GM12878 (cell line): ENCODE measurements at regions not wholly inside any gene's neighbourhood (a gene's known extent, or its start where the extent isn't known, plus 50 kb on each side); places are given as distances from the start of the nearest gene placed in this dataset.
"Not testable (repeated sequence)": the region's sequence is repeated elsewhere in the genome, so short reads cannot be mapped to it uniquely, and the experiment has no call there.

Experiments used
- ATAC-seq: fragments of 200-7000 bp; cut with Tn5 transposase; 3 replicates; pipeline ENCODE4 v1.9.1; 2020; ENCODE audit warnings: mild to moderate bottlenecking, moderate library complexity
- BruUV-seq: library from RNA; stranded (reverse); fragments of 400-500 nt; replicated peaks from 2 replicates; lab custom pipeline; 2021; lab: Mats Ljungman, UMichigan
- CTCF ChIA-PET: fragments of 300-600 bp; sonication (Branson Sonifier 250); formaldehyde crosslinking; extraction: SDS; loops from one replicate; lab custom pipeline; 2021; ENCODE audit warnings: inconsistent platforms; lab: Yijun Ruan, JAX
- POLR2A ChIA-PET: fragments of 350-600 bp; formaldehyde crosslinking; extraction: SDS; loops from one replicate; lab custom pipeline; 2021; ENCODE audit warnings: inconsistent platforms; lab: Charles Lee
- RAD21 ChIA-PET: fragments of 300-600 bp; sonication (Branson Sonifier 250); formaldehyde crosslinking; loops from one replicate; lab custom pipeline; 2023; ENCODE audit warnings: antibody characterized with exemption; ENCODE audit not compliant: unreplicated experiment; lab: Charles Lee
- SMC1A ChIA-PET: fragments of 300-600 bp; sonication (Branson Sonifier 250); formaldehyde crosslinking; loops from one replicate; lab custom pipeline; 2023; ENCODE audit not compliant: unreplicated experiment, uncharacterized antibody; lab: Charles Lee
- DNase-seq: peaks from one replicate; pipeline ENCODE4 v3.0.0-alpha.2; 2011; ENCODE audit warnings: low read depth, low spot score
- FAIRE-seq: peaks from 3 replicates; lab custom pipeline; 2011; peaks lifted over from hg19 to GRCh38; lab: Jason Lieb, UNC
- H2AFZ ChIP-seq: 2 replicates; pipeline ENCODE4 v1.6.0; 2011; ENCODE audit warnings: low read depth, low read length, control low read depth; ENCODE audit not compliant: control insufficient read depth
- H3K27ac ChIP-seq: 2 replicates; pipeline ENCODE4 v1.5.1; 2011; ENCODE audit warnings: control low read depth; ENCODE audit not compliant: control insufficient read depth, insufficient read depth
- H3K27me3 ChIP-seq, 2 experiments: replicated peaks in 1 of 2; 2 replicates each; pipeline versions ENCODE4 v1.6.0 to v1.6.1; 2011; ENCODE audit warnings: low read length in 1 of 2; ENCODE audit not compliant: control insufficient read depth in 2 of 2, insufficient read depth in 2 of 2
- H3K36me3 ChIP-seq, 2 experiments: 2 replicates each; pipeline ENCODE4 v1.5.1; 2011; ENCODE audit warnings: low read length in 1 of 2; ENCODE audit not compliant: control insufficient read depth in 2 of 2, insufficient read depth in 2 of 2
- H3K4me1 ChIP-seq: 2 replicates; pipeline ENCODE4 v1.6.1; 2011; ENCODE audit warnings: mild to moderate bottlenecking, low read length, moderate library complexity, mixed read lengths; ENCODE audit not compliant: control insufficient read depth, insufficient read depth
- H3K4me2 ChIP-seq: 2 replicates; pipeline ENCODE4 v1.6.0; 2011; ENCODE audit warnings: control low read depth; ENCODE audit not compliant: control insufficient read depth, insufficient read depth
- H3K4me3 ChIP-seq: fragments of 200-600 bp; sonication (generic); 2 replicates; pipeline ENCODE4 v1.5.1; 2016
- H3K79me2 ChIP-seq: 2 replicates; pipeline ENCODE4 v1.6.0; 2011; ENCODE audit warnings: low read length; ENCODE audit not compliant: control insufficient read depth, insufficient read depth
- H3K9ac ChIP-seq: 2 replicates; pipeline ENCODE4 v1.8.0; 2011; ENCODE audit warnings: low read length, control low read depth, mixed read lengths; ENCODE audit not compliant: control insufficient read depth, insufficient read depth
- H3K9me3 ChIP-seq: replicated peaks from 3 replicates; pipeline ENCODE4 v1.5.1; 2011; ENCODE audit warnings: mild to moderate bottlenecking, low read length; ENCODE audit not compliant: control insufficient read depth, insufficient read depth
- H4K20me1 ChIP-seq: 2 replicates; pipeline ENCODE4 v1.6.0; 2011; ENCODE audit not compliant: control insufficient read depth, insufficient read depth
- WGBS: methylation state at CpG from one replicate; pipeline ENCODE4 v1.1.6; 2016; ENCODE audit warnings: low lambda C conversion rate; ENCODE audit not compliant: insufficient replicate concordance, insufficient coverage; ENCODE audit errors: missing lambda C conversion rate; 5-methylcytosine and 5-hydroxymethylcytosine counted together
- in situ Hi-C: fragments of 300-500 bp; cut with MboI; formaldehyde crosslinking; loops from 9 replicates; pipeline ENCODE4 v1.14.3; 2018; ENCODE audit warnings: mixed read lengths
- intact Hi-C: fragments of 100-400 bp; cut with micrococcal nuclease; formaldehyde crosslinking; loops from one replicate; pipeline ENCODE4 v1.14.2; 2022; ENCODE audit not compliant: unreplicated experiment
- TF ChIP-seq, protein P1 (sequence below), 3 experiments: IDR thresholded peaks in 2 of 3; conservative IDR thresholded peaks in 1 of 3; 2 replicates each; pipeline ENCODE4 v1.5.1; 2011; ENCODE audit warnings: low read depth in 3 of 3, low read length in 3 of 3, mild to moderate bottlenecking in 3 of 3, control low read depth in 2 of 3, moderate library complexity in 2 of 3, inconsistent platforms in 1 of 3, mixed read lengths in 1 of 3; ENCODE audit not compliant: control insufficient read depth in 2 of 3, insufficient read depth in 1 of 3; ENCODE audit errors: extremely low read depth in 1 of 3

DNA sequence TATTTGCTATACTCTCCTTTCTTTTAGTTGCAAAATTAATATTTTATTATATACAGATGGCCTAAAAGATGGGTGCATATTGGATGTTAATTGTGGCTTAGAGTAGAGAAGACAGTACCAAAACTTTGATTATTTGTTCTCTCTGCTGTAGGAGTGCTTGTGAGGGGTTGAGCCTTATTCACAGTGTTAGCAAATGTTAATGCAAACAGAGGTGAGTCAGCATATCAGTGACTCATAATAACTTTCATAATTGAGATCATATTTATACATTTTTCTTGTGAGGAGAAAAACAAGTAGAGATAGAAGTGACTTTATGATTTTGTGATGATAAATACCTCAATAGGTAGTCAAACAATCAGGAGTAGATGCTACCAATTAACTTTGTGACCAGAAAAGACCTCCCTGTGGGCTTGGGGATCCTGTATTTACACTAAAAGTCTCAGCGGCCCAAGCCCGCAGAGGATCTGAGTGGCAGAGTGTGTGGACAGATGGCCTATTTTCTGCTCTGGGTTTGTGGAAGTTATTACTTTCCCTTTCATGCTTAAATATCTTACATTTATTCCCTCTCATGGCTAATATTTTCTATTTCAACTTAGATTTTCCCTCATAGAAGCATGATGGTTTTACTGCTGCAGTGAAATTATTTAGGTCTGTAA, 226.5 kb downstream of the TAF11L14 start (continued):
- TF ChIP-seq, protein P1, sequence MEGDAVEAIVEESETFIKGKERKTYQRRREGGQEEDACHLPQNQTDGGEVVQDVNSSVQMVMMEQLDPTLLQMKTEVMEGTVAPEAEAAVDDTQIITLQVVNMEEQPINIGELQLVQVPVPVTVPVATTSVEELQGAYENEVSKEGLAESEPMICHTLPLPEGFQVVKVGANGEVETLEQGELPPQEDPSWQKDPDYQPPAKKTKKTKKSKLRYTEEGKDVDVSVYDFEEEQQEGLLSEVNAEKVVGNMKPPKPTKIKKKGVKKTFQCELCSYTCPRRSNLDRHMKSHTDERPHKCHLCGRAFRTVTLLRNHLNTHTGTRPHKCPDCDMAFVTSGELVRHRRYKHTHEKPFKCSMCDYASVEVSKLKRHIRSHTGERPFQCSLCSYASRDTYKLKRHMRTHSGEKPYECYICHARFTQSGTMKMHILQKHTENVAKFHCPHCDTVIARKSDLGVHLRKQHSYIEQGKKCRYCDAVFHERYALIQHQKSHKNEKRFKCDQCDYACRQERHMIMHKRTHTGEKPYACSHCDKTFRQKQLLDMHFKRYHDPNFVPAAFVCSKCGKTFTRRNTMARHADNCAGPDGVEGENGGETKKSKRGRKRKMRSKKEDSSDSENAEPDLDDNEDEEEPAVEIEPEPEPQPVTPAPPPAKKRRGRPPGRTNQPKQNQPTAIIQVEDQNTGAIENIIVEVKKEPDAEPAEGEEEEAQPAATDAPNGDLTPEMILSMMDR (IDR thresholded peaks at IDR 0.05 in 2 of 3, conservative IDR thresholded peaks at IDR 0.05 in 1 of 3; ENCODE audit: control insufficient read depth in 2 of 3, extremely low read depth in 1 of 3, insufficient read depth in 1 of 3, low read depth in 3 of 3, low read length in 3 of 3), result no peak

DNA sequence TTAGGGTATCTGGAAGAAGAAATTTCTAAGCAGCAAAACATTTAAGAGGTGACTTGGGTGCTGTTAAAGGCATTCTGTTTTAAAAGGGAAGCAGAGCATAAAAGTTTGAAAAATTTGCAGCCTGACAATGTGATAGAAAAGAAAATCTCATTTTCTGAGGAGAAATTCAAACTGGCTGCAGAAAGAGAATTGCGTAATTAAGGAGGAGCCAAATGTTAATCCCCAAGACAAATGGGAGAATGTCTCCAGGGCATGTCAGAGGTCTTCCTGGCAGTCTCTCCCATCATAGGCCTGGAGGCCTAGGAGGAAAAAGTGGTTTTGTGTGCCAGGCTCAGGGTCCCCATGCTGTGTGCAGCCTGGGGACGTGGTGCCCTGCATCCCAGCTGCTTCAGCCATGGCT, 230.6 kb downstream of the TAF11L14 start:
- H2AFZ ChIP-seq, H3K4me3 ChIP-seq, H4K20me1 ChIP-seq, BruUV-seq, RAD21 ChIA-PET, H3K79me2 ChIP-seq, H3K9me3 ChIP-seq, FAIRE-seq, H3K27me3 ChIP-seq, H3K9ac ChIP-seq, DNase-seq, H3K4me2 ChIP-seq, H3K27ac ChIP-seq, H3K4me1 ChIP-seq, CTCF ChIA-PET, H3K36me3 ChIP-seq, ATAC-seq, intact Hi-C loops, in situ Hi-C loops, POLR2A ChIA-PET, SMC1A ChIA-PET: not testable (repeated sequence)
- 48% methylated on average over 2 of the region's 2 CpGs for WGBS

GRCh38 chr5:17865966-17866365, 231.7 kb downstream of the TAF11L14 start:
- H3K9ac ChIP-seq, H3K4me3 ChIP-seq, H3K79me2 ChIP-seq, ATAC-seq, H3K27me3 ChIP-seq, H2AFZ ChIP-seq, H4K20me1 ChIP-seq, H3K4me2 ChIP-seq, H3K36me3 ChIP-seq, intact Hi-C loops, CTCF ChIA-PET, RAD21 ChIA-PET, BruUV-seq, H3K27ac ChIP-seq, H3K9me3 ChIP-seq, in situ Hi-C loops, POLR2A ChIA-PET, SMC1A ChIA-PET, H3K4me1 ChIP-seq, DNase-seq, FAIRE-seq: not testable (repeated sequence)
- WGBS, result 31% methylated on average over 1 of the region's 1 CpG
